T-cell (primary cell): ENCODE measurements at regions not wholly inside any gene's neighbourhood (a gene's known extent, or its start where the extent isn't known, plus 50 kb on each side); places are given as distances from the start of the nearest gene placed in this dataset.
"Not testable (repeated sequence)": the region's sequence is repeated elsewhere in the genome, so short reads cannot be mapped to it uniquely, and the experiment has no call there.

Source experiments
- ATAC-seq, 4 experiments: fragments of 200-7000 bp in 3 of 4; fragments of 150-1000 bp in 1 of 4; cut with Tn5 transposase; replicated peaks in 1 of 4; 1 replicate in 3 of 4; 2 replicates in 1 of 4; pipeline ENCODE4 v1.10.0; 2021; ENCODE audit warnings: moderate library complexity in 3 of 4, mild to moderate bottlenecking in 2 of 4, moderate number of reproducible peaks in 1 of 4
- CTCF ChIA-PET, 2 donors: fragments of 300-600 bp; sonication (Branson Sonifier 250); formaldehyde crosslinking; loops; one replicate each; lab custom pipeline; 2022; ENCODE audit warnings: antibody characterized with exemption in 2 of 2; lab: Charles Lee
- POLR2A ChIA-PET, 2 donors: fragments of 300-600 bp; sonication (Branson Sonifier 250); formaldehyde crosslinking; loops; one replicate each; lab custom pipeline; 2022; ENCODE audit warnings: antibody characterized with exemption in 2 of 2; lab: Charles Lee
- DNase-seq, 35 experiments: peaks; one replicate each; pipeline versions ENCODE4 v3.0.0 to v3.0.0-alpha.2; 2013 to 2023
- H3K27ac ChIP-seq: one replicate; pipeline ENCODE4 v1.5.1; 2013; ENCODE audit warnings: low read length
- H3K27me3 ChIP-seq, 2 experiments: replicated peaks in 1 of 2; 1 replicate in 1 of 2; 2 replicates in 1 of 2; pipeline versions ENCODE4 v1.6.1 to v1.7.0; 2013; ENCODE audit warnings: low read length in 1 of 2, mixed read lengths in 1 of 2; ENCODE audit not compliant: control insufficient read depth in 2 of 2, insufficient read depth in 2 of 2; ENCODE audit errors: extremely low read depth in 1 of 2
- H3K36me3 ChIP-seq, 2 donors: 1 replicate in 1 of 2; 2 replicates in 1 of 2; pipeline versions ENCODE4 v1.6.1 to v1.7.0; 2013; ENCODE audit warnings: low read length in 1 of 2; ENCODE audit not compliant: control insufficient read depth in 2 of 2, insufficient read depth in 1 of 2; ENCODE audit errors: extremely low read depth in 1 of 2
- H3K4me1 ChIP-seq, 2 experiments: 1 replicate in 1 of 2; 2 replicates in 1 of 2; pipeline versions ENCODE4 v1.6.1 to v1.7.0; 2013; ENCODE audit warnings: low read length in 2 of 2, mixed read lengths in 1 of 2; ENCODE audit not compliant: insufficient read depth in 2 of 2, control insufficient read depth in 1 of 2; ENCODE audit errors: extremely low read depth in 1 of 2
- H3K4me3 ChIP-seq, 2 donors: 1 replicate in 1 of 2; 2 replicates in 1 of 2; pipeline versions ENCODE4 v1.5.1 to v1.7.0; 2013; ENCODE audit warnings: mild to moderate bottlenecking in 2 of 2, low read length in 1 of 2, moderate library complexity in 1 of 2; ENCODE audit not compliant: control insufficient read depth in 1 of 2; ENCODE audit errors: extremely low read depth in 1 of 2
- H3K9me3 ChIP-seq: 2 replicates; pipeline ENCODE4 v1.7.0; 2013
- H3K27ac Mint-ChIP-seq, 2 donors: one replicate each; pipeline ENCODE4 v1.8.0; 2020 to 2021; ENCODE audit warnings: mild to moderate bottlenecking in 2 of 2, mixed read lengths in 2 of 2
- H3K27me3 Mint-ChIP-seq, 2 donors: one replicate each; pipeline ENCODE4 v1.8.0; 2021 to 2022; ENCODE audit warnings: mixed read lengths in 2 of 2
- H3K36me3 Mint-ChIP-seq: one replicate; pipeline ENCODE4 v1.8.0; 2021; ENCODE audit warnings: mixed read lengths
- H3K4me1 Mint-ChIP-seq, 3 donors: one replicate each; pipeline ENCODE4 v1.8.0; 2020 to 2022; ENCODE audit warnings: mixed read lengths in 3 of 3, mild to moderate bottlenecking in 1 of 3
- H3K4me3 Mint-ChIP-seq, 3 donors: one replicate each; pipeline ENCODE4 v1.8.0; 2020 to 2022; ENCODE audit warnings: mild to moderate bottlenecking in 3 of 3, mixed read lengths in 3 of 3, moderate library complexity in 3 of 3
- H3K9me3 Mint-ChIP-seq, 3 donors: one replicate each; pipeline ENCODE4 v1.8.0; 2020 to 2022; ENCODE audit warnings: mixed read lengths in 3 of 3
- WGBS: methylation state at CpG from one replicate; pipeline ENCODE4 v1.1.5; 2013; ENCODE audit warnings: missing lambda C conversion rate; ENCODE audit not compliant: insufficient coverage; 5-methylcytosine and 5-hydroxymethylcytosine counted together

GRCh38 chr10:109809954-109810353, 113.4 kb downstream of the XPNPEP1 start:
- H3K9me3 ChIP-seq, H3K36me3 ChIP-seq, H3K4me1 Mint-ChIP-seq, ATAC-seq, H3K27ac Mint-ChIP-seq, POLR2A ChIA-PET, H3K4me3 Mint-ChIP-seq, H3K4me1 ChIP-seq, H3K36me3 Mint-ChIP-seq, CTCF ChIA-PET, DNase-seq, H3K27me3 Mint-ChIP-seq, H3K27ac ChIP-seq, H3K27me3 ChIP-seq, H3K4me3 ChIP-seq: not testable (repeated sequence)
- whole genome bisulfite sequencing, result no CpG with 5 or more reads among the region's 1 CpG
- H3K9me3 Mint-ChIP-seq, result peaks cover 13 to 18% (median 13%) of the 10 kb centered on the region in 3 donors

- DNase-seq, H3K9me3 ChIP-seq, H3K4me1 ChIP-seq, H3K27ac Mint-ChIP-seq, H3K4me3 ChIP-seq, ATAC-seq, H3K4me3 Mint-ChIP-seq, H3K4me1 Mint-ChIP-seq, POLR2A ChIA-PET, H3K27ac ChIP-seq, H3K36me3 ChIP-seq, H3K36me3 Mint-ChIP-seq, CTCF ChIA-PET, H3K27me3 ChIP-seq: not testable (repeated sequence)
- 100% methylated on average over 6 of the region's 14 CpGs for WGBS
- Mint-ChIP-seq H3K27me3 (peaks cover 24 to 26% of the 10 kb centered on the region in 2 donors), H3K9me3 (peaks cover 4 to 21% (median 10%) of the 10 kb centered on the region in 3 donors)
Measured at GRCh38 chr10:109801191-109801590, 122.1 kb downstream of the XPNPEP1 start.

GRCh38 chr10:109790647-109791046, 132.7 kb downstream of the XPNPEP1 start:
- Mint-ChIP-seq H3K9me3 (peaks cover 0 to 9% (median 3%) of the 10 kb centered on the region in 3 donors), H3K27me3 (peaks cover 7 to 14% of the 10 kb centered on the region in 2 donors), H3K4me3 (no peak overlapping the region), H3K36me3 (no peaks in the 10 kb centered on the region), H3K4me1 (no peaks in the 10 kb centered on the region), H3K27ac (no peak overlapping the region)
- DNase-seq (no peak), ATAC-seq (no peak)
- ChIA-PET CTCF (no interaction called here), POLR2A (no interaction called here)
- Histone ChIP-seq H3K27ac (no peak overlapping the region), H3K4me3 (no peak overlapping the region), H3K36me3 (no peaks in the 10 kb centered on the region), H3K9me3 (no peaks in the 10 kb centered on the region), H3K4me1 (no peaks in the 10 kb centered on the region), H3K27me3 (peaks cover 0 to 6% of the 10 kb centered on the region in 2 experiments)
- 75% methylated on average over 4 of the region's 4 CpGs for WGBS

GRCh38 chr10:109784236-109784635, 139.1 kb downstream of the XPNPEP1 start:
- H3K9me3 ChIP-seq, result no peaks in the 10 kb centered on the region
- DNase-seq (no peak), ATAC-seq (no peak)
- H3K27me3 ChIP-seq, result no peaks in the 10 kb centered on the region
- H3K4me3 ChIP-seq, result no peak overlapping the region
- Mint-ChIP-seq H3K27me3 (peaks cover 16 to 17% of the 10 kb centered on the region in 2 donors), H3K36me3 (no peaks in the 10 kb centered on the region), H3K4me3 (no peak overlapping the region), H3K4me1 (no peaks in the 10 kb centered on the region), H3K27ac (no peak overlapping the region), H3K9me3 (no peaks in the 10 kb centered on the region)
- no peaks in the 10 kb centered on the region for H3K4me1 ChIP-seq
- ChIA-PET POLR2A (no interaction called here), CTCF (no interaction called here)
- WGBS, result 37% methylated on average over 3 of the region's 3 CpGs
- no peak overlapping the region for H3K27ac ChIP-seq
- no peaks in the 10 kb centered on the region for H3K36me3 ChIP-seq

GRCh38 chr10:109783286-109783685, 140.0 kb downstream of the XPNPEP1 start:
- Histone ChIP-seq H3K27me3 (peaks cover 0 to 2% of the 10 kb centered on the region in 2 experiments), H3K9me3 (no peaks in the 10 kb centered on the region), H3K4me3 (no peak overlapping the region), H3K4me1 (no peaks in the 10 kb centered on the region), H3K36me3 (no peaks in the 10 kb centered on the region), H3K27ac (no peak overlapping the region)
- H3K9me3 Mint-ChIP-seq, result no peaks in the 10 kb centered on the region
- ChIA-PET POLR2A (no interaction called here), CTCF (interaction anchor here in 1 of 2 donors (0.5 kb wide), 1 partner anchor 817 kb away, joined by 3 read pairs; no protein-coding TSS in a partner anchor)
- WGBS, result 60% methylated on average over 1 of the region's 5 CpGs
- no peak overlapping the region for H3K27ac Mint-ChIP-seq
- ATAC-seq (no peak), DNase-seq (no peak)
- no peaks in the 10 kb centered on the region for H3K4me1 Mint-ChIP-seq
- H3K36me3 Mint-ChIP-seq, result no peaks in the 10 kb centered on the region
- H3K4me3 Mint-ChIP-seq, result no peak overlapping the region
- H3K27me3 Mint-ChIP-seq, result peaks cover 16 to 18% of the 10 kb centered on the region in 2 donors

GRCh38 chr10:109780997-109781396, 142.3 kb downstream of the XPNPEP1 start:
- Histone ChIP-seq H3K9me3 (no peaks in the 10 kb centered on the region), H3K27ac (no peak overlapping the region), H3K27me3 (peaks cover 0 to 2% of the 10 kb centered on the region in 2 experiments), H3K4me3 (no peak overlapping the region), H3K36me3 (no peaks in the 10 kb centered on the region), H3K4me1 (no peaks in the 10 kb centered on the region)
- POLR2A ChIA-PET, result no interaction called here
- no peak for DNase-seq
- ATAC-seq, result no peak
- Mint-ChIP-seq H3K27ac (no peak overlapping the region), H3K4me3 (no peak overlapping the region), H3K36me3 (no peaks in the 10 kb centered on the region), H3K9me3 (no peaks in the 10 kb centered on the region), H3K27me3 (peaks cover 18% of the 10 kb centered on the region in 2 donors), H3K4me1 (no peaks in the 10 kb centered on the region)
- CTCF ChIA-PET, result no interaction called here

- POLR2A ChIA-PET, result no interaction called here
- no peak overlapping the region for H3K4me3 Mint-ChIP-seq
Measured at GRCh38 chr10:109778993-109779392, 144.3 kb downstream of the XPNPEP1 start.

More at GRCh38 chr10:109778993-109779392, 144.3 kb downstream of the XPNPEP1 start:
- no peaks in the 10 kb centered on the region for H3K4me1 Mint-ChIP-seq
- Histone ChIP-seq H3K9me3 (no peaks in the 10 kb centered on the region), H3K4me3 (no peak overlapping the region), H3K27ac (no peak overlapping the region), H3K36me3 (no peaks in the 10 kb centered on the region), H3K4me1 (no peaks in the 10 kb centered on the region), H3K27me3 (peaks cover 0 to 2% of the 10 kb centered on the region in 2 experiments)
- CTCF ChIA-PET, result no interaction called here
- H3K36me3 Mint-ChIP-seq, result no peaks in the 10 kb centered on the region
- no CpG with 5 or more reads among the region's 4 CpGs for WGBS
- DNase-seq (no peak), ATAC-seq (no peak)
- no peak overlapping the region for H3K27ac Mint-ChIP-seq
- H3K27me3 Mint-ChIP-seq, result peaks cover 18% of the 10 kb centered on the region in 2 donors
- no peaks in the 10 kb centered on the region for H3K9me3 Mint-ChIP-seq
